ENCODE measurements at regions not wholly inside any gene's neighbourhood (a gene's known extent, or its start where the extent isn't known, plus 50 kb on each side); places are given as distances from the start of the nearest gene placed in this dataset.

- CTCF ChIA-PET = no interaction called here
- intact Hi-C loops (cut with micrococcal nuclease; ENCODE audit: unreplicated experiment) = no loop called here
- no peak for DNase-seq
These were observed 116.0 kb upstream of the ANKRD1 start for GRCh38 chr10:91036807-91037411.

GRCh38 chr10:91038971-91039370 is 118.1 kb upstream of the ANKRD1 start:
- POLR2A ChIA-PET (ENCODE audit: unreplicated experiment) = no interaction called here
- Histone ChIP-seq H3K4me2 (no peak overlapping the region), H3K36me3 (ENCODE audit: low read depth) (no peaks in the 10 kb centered on the region), H2AFZ (no peak overlapping the region), H3F3A (ENCODE audit: insufficient read depth, low read depth) (no peaks in the 10 kb centered on the region), H3K4me1 (replicated peaks; ENCODE audit: insufficient read depth) (no peaks in the 10 kb centered on the region), H4K20me1 (ENCODE audit: insufficient read depth) (no peaks in the 10 kb centered on the region), H3K79me2 (ENCODE audit: low read depth) (no peaks in the 10 kb centered on the region), H3K4me3 (no peak overlapping the region), H3K27me3 (ENCODE audit: insufficient read depth, low read depth) (no peaks in the 10 kb centered on the region), H3K27ac (no peak overlapping the region), H3K9me2 (ENCODE audit: insufficient read depth) (no peaks in the 10 kb centered on the region), H3K9me3 (ENCODE audit: insufficient read depth, low read depth) (no peaks in the 10 kb centered on the region)
- DNase-seq = no peak
- BruUV-seq (replicated peaks) = no TSS peak
- CTCF ChIA-PET = no interaction called here
- TF ChIP-seq EZH2 (IDR thresholded peaks at IDR 0.05; ENCODE audit: low read depth) = no peak
- no peak for TF ChIP-seq CTCF (conservative IDR thresholded peaks at IDR 0.05)
- intact Hi-C loops (cut with micrococcal nuclease; ENCODE audit: unreplicated experiment) = no loop called here

More at GRCh38 chr10:91036807-91037411, 116.0 kb upstream of the ANKRD1 start:
- Histone ChIP-seq H3K36me3 (ENCODE audit: low read depth) (no peaks in the 10 kb centered on the region), H2AFZ (no peak overlapping the region), H3K27me3 (ENCODE audit: insufficient read depth, low read depth) (no peaks in the 10 kb centered on the region), H4K20me1 (ENCODE audit: insufficient read depth) (no peaks in the 10 kb centered on the region), H3K4me3 (no peak overlapping the region), H3K27ac (no peak overlapping the region), H3K4me1 (replicated peaks; ENCODE audit: insufficient read depth) (no peaks in the 10 kb centered on the region), H3F3A (ENCODE audit: insufficient read depth, low read depth) (no peaks in the 10 kb centered on the region), H3K9me3 (ENCODE audit: insufficient read depth, low read depth) (no peaks in the 10 kb centered on the region), H3K79me2 (ENCODE audit: low read depth) (no peaks in the 10 kb centered on the region), H3K9me2 (ENCODE audit: insufficient read depth) (no peaks in the 10 kb centered on the region), H3K4me2 (no peak overlapping the region)
- no peak for TF ChIP-seq CTCF (conservative IDR thresholded peaks at IDR 0.05)
- TF ChIP-seq EZH2 (IDR thresholded peaks at IDR 0.05; ENCODE audit: low read depth) = no peak
- no TSS peak for BruUV-seq (replicated peaks)
- POLR2A ChIA-PET (ENCODE audit: unreplicated experiment) = no interaction called here

GRCh38 chr10:91040343-91040742 is 119.5 kb upstream of the ANKRD1 start:
- TF ChIP-seq EZH2 (IDR thresholded peaks at IDR 0.05; ENCODE audit: low read depth) (no peak), CTCF (conservative IDR thresholded peaks at IDR 0.05) (no peak)
- Histone ChIP-seq H3K9me3 (ENCODE audit: insufficient read depth, low read depth) (no peaks in the 10 kb centered on the region), H4K20me1 (ENCODE audit: insufficient read depth) (no peaks in the 10 kb centered on the region), H3K27ac (no peak overlapping the region), H3K79me2 (ENCODE audit: low read depth) (no peaks in the 10 kb centered on the region), H3K4me1 (replicated peaks; ENCODE audit: insufficient read depth) (no peaks in the 10 kb centered on the region), H2AFZ (no peak overlapping the region), H3F3A (ENCODE audit: insufficient read depth, low read depth) (no peaks in the 10 kb centered on the region), H3K9me2 (ENCODE audit: insufficient read depth) (no peaks in the 10 kb centered on the region), H3K27me3 (ENCODE audit: insufficient read depth, low read depth) (no peaks in the 10 kb centered on the region), H3K4me2 (no peak overlapping the region), H3K4me3 (no peak overlapping the region), H3K36me3 (ENCODE audit: low read depth) (no peaks in the 10 kb centered on the region)
- no peak for DNase-seq
- BruUV-seq (replicated peaks) = no TSS peak
- CTCF ChIA-PET = no interaction called here
- POLR2A ChIA-PET (ENCODE audit: unreplicated experiment) = no interaction called here
- intact Hi-C loops (cut with micrococcal nuclease; ENCODE audit: unreplicated experiment) = no loop called here

Data from PC-9 (cell line).